H9 (cell line): ENCODE measurements at regions not wholly inside any gene's neighbourhood (a gene's known extent, or its start where the extent isn't known, plus 50 kb on each side); places are given as distances from the start of the nearest gene placed in this dataset.

Experiments
- DNase-seq: peaks from one replicate; pipeline ENCODE4 v3.0.0-alpha.2; 2017
- H2AFZ ChIP-seq: one replicate; pipeline ENCODE4 v1.6.1; 2013; ENCODE audit warnings: mild to moderate bottlenecking, low read length, control low read depth, moderate library complexity
- H2AK5ac ChIP-seq: 2 replicates; pipeline ENCODE4 v1.6.1; 2013; ENCODE audit warnings: low read length, control low read depth, mixed read lengths; ENCODE audit not compliant: insufficient read length
- H2BK120ac ChIP-seq: one replicate; pipeline ENCODE4 v1.6.1; 2013; ENCODE audit warnings: low read depth, mild to moderate bottlenecking, low read length, control low read depth, inconsistent platforms; ENCODE audit not compliant: poor library complexity, severe bottlenecking
- H2BK12ac ChIP-seq: 2 replicates; pipeline ENCODE4 v1.6.1; 2013; ENCODE audit warnings: low read length, control low read depth, mixed read lengths, low read depth; ENCODE audit not compliant: insufficient read length
- H2BK15ac ChIP-seq: 2 replicates; pipeline ENCODE4 v1.6.1; 2013; ENCODE audit warnings: low read depth, low read length, control low read depth
- H2BK20ac ChIP-seq: one replicate; pipeline ENCODE4 v1.6.1; 2013; ENCODE audit warnings: low read depth, mild to moderate bottlenecking, low read length, control low read depth, inconsistent platforms; ENCODE audit not compliant: poor library complexity, severe bottlenecking
- H2BK5ac ChIP-seq: 2 replicates; pipeline ENCODE4 v1.6.1; 2013; ENCODE audit warnings: low read length, control low read depth, mixed read lengths; ENCODE audit not compliant: insufficient read length
- H3K14ac ChIP-seq: 2 replicates; pipeline ENCODE4 v1.6.1; 2013; ENCODE audit warnings: low read length, control low read depth; ENCODE audit not compliant: insufficient read depth
- H3K18ac ChIP-seq: 2 replicates; pipeline ENCODE4 v1.6.1; 2013; ENCODE audit warnings: low read depth, mild to moderate bottlenecking, mixed read lengths, low read length, control low read depth; ENCODE audit not compliant: insufficient read length
- H3K23ac ChIP-seq: 2 replicates; pipeline ENCODE4 v1.6.1; 2013; ENCODE audit warnings: low read length, control low read depth, mixed read lengths, low read depth; ENCODE audit not compliant: insufficient read length
- H3K23me2 ChIP-seq: 2 replicates; pipeline ENCODE4 v1.6.1; 2013; ENCODE audit warnings: low read depth, mild to moderate bottlenecking, mixed read lengths, low read length, control low read depth; ENCODE audit not compliant: insufficient read length, poor library complexity, severe bottlenecking
- H3K27ac ChIP-seq: 2 replicates; pipeline ENCODE4 v1.5.1; 2013; ENCODE audit warnings: low read length, control low read depth, mixed read lengths, low read depth; ENCODE audit not compliant: insufficient read length
- H3K27me3 ChIP-seq: 2 replicates; pipeline ENCODE4 v1.6.1; 2013; ENCODE audit warnings: low read length, control low read depth, inconsistent platforms; ENCODE audit not compliant: insufficient read depth
- H3K4ac ChIP-seq: 2 replicates; pipeline ENCODE4 v1.6.1; 2013; ENCODE audit warnings: low read depth, mild to moderate bottlenecking, control low read depth, inconsistent platforms, low read length, moderate library complexity
- H3K4me1 ChIP-seq: 2 replicates; pipeline ENCODE4 v1.6.1; 2013; ENCODE audit warnings: low read length, control low read depth, inconsistent platforms; ENCODE audit not compliant: insufficient read depth
- H3K4me2 ChIP-seq: 2 replicates; pipeline ENCODE4 v1.6.1; 2013; ENCODE audit warnings: low read length, control low read depth, mixed read lengths; ENCODE audit not compliant: insufficient read length, insufficient read depth
- H3K56ac ChIP-seq: 2 replicates; pipeline ENCODE4 v1.6.1; 2013; ENCODE audit warnings: low read depth, mild to moderate bottlenecking, mixed read lengths, low read length, control low read depth; ENCODE audit not compliant: insufficient read length
- H3K79me1 ChIP-seq: 2 replicates; pipeline ENCODE4 v1.6.1; 2013; ENCODE audit warnings: low read depth, mild to moderate bottlenecking, moderate library complexity, low read length, control low read depth, inconsistent platforms; ENCODE audit not compliant: insufficient read depth, poor library complexity, severe bottlenecking
- H3K79me2 ChIP-seq: 2 replicates; pipeline ENCODE4 v1.6.1; 2013; ENCODE audit warnings: low read length, control low read depth, inconsistent platforms; ENCODE audit not compliant: insufficient read depth
- H3K9ac ChIP-seq: 2 replicates; pipeline ENCODE4 v1.6.1; 2013; ENCODE audit warnings: low read length, control low read depth, mixed read lengths; ENCODE audit not compliant: insufficient read length; ENCODE audit errors: extremely low read depth
- H3K9me3 ChIP-seq: one replicate; pipeline ENCODE4 v1.6.1; 2013; ENCODE audit warnings: low read depth, low read length, inconsistent platforms; ENCODE audit not compliant: control insufficient read depth
- H3T11ph ChIP-seq: one replicate; pipeline ENCODE4 v1.6.1; 2013; ENCODE audit warnings: mild to moderate bottlenecking, low read length, control low read depth, inconsistent platforms
- H4K20me1 ChIP-seq: one replicate; pipeline ENCODE4 v1.6.1; 2013; ENCODE audit not compliant: control insufficient read depth, insufficient read length, insufficient read depth
- H4K5ac ChIP-seq: 2 replicates; pipeline ENCODE4 v1.6.1; 2013; ENCODE audit warnings: low read depth, mild to moderate bottlenecking, mixed read lengths, low read length, control low read depth; ENCODE audit not compliant: insufficient read length
- H4K8ac ChIP-seq: replicated peaks from 2 replicates; pipeline ENCODE4 v1.6.1; 2013; ENCODE audit warnings: low read length, control low read depth, mixed read lengths, low read depth; ENCODE audit not compliant: insufficient read length
- H4K91ac ChIP-seq: 2 replicates; pipeline ENCODE4 v1.6.1; 2013; ENCODE audit warnings: low read depth, mild to moderate bottlenecking, moderate library complexity, mixed read lengths, low read length, control low read depth; ENCODE audit not compliant: insufficient read length
- H3K27ac Mint-ChIP-seq, 3 experiments: 2 replicates in 2 of 3; 3 replicates in 1 of 3; pipeline ENCODE4 v1.8.0; 2020 to 2021; ENCODE audit warnings: mixed read lengths in 3 of 3, mild to moderate bottlenecking in 1 of 3, moderate library complexity in 1 of 3
- H3K27me3 Mint-ChIP-seq: 2 replicates; pipeline ENCODE4 v1.8.0; 2021; ENCODE audit warnings: low read depth, mild to moderate bottlenecking, moderate library complexity, mixed read lengths
- H3K36me3 Mint-ChIP-seq, 3 experiments: 2 replicates in 2 of 3; 3 replicates in 1 of 3; pipeline ENCODE4 v1.8.0; 2020 to 2021; ENCODE audit warnings: low read depth in 3 of 3, mixed read lengths in 3 of 3; ENCODE audit not compliant: insufficient read depth in 1 of 3
- H3K4me1 Mint-ChIP-seq, 2 experiments: 2 replicates each; pipeline ENCODE4 v1.8.0; 2020; ENCODE audit warnings: mixed read lengths in 2 of 2
- H3K4me3 Mint-ChIP-seq, 2 experiments: 2 replicates in 1 of 2; 3 replicates in 1 of 2; pipeline ENCODE4 v1.8.0; 2020 to 2021; ENCODE audit warnings: mild to moderate bottlenecking in 2 of 2, mixed read lengths in 2 of 2, moderate library complexity in 1 of 2
- H3K9me3 Mint-ChIP-seq, 2 experiments: 2 replicates in 1 of 2; 3 replicates in 1 of 2; pipeline ENCODE4 v1.8.0; 2020; ENCODE audit warnings: mild to moderate bottlenecking in 2 of 2, mixed read lengths in 2 of 2, moderate library complexity in 1 of 2
- CTCF ChIP-seq: fragments of 200-600 bp; sonication (generic); conservative IDR thresholded peaks from 3 replicates; pipeline ENCODE4 v1.8.0; 2021; ENCODE audit warnings: antibody characterized with exemption, mild to moderate bottlenecking
- WGBS: extraction: QIAGEN DNeasy Blood & Tissue Kit; methylation state at CpG from one replicate; pipeline ENCODE4 v1.1.7; 2013; ENCODE audit warnings: missing lambda C conversion rate, low lambda C conversion rate, mixed read lengths; ENCODE audit not compliant: insufficient read length; ENCODE audit errors: extremely low coverage; 5-methylcytosine and 5-hydroxymethylcytosine counted together

DNA sequence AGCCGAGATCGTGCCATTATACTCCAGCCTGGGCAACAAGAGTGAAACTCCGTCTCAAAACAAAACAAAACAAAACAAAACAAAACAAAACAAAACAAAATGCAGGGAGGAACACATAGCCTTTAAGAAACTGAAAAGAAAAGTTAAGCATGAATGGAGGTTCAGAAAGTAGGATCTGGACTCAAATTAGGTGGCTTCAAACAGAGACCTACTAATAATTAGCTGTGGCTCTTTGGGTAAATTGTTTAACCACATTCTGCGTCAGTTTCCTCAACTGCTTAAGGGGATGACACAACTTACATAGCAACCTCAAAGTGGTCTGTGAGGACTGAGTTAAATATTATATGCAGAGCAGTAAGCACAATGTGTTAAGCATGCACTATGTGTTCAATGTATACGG, 458.2 kb downstream of the ADGRL2 start:
- no peaks in the 10 kb centered on the region for H3K9me3 Mint-ChIP-seq
- Histone ChIP-seq H2AK5ac (no peak overlapping the region), H3K4me1 (no peaks in the 10 kb centered on the region), H2BK20ac (no peak overlapping the region), H3K4ac (no peak overlapping the region), H3K79me2 (no peaks in the 10 kb centered on the region), H4K91ac (no peak overlapping the region), H2BK120ac (no peak overlapping the region), H3T11ph (no peak overlapping the region), H2BK15ac (no peak overlapping the region), H2AFZ (no peak overlapping the region), H3K4me2 (no peak overlapping the region), H3K23me2 (no peaks in the 10 kb centered on the region), H4K8ac (no peak overlapping the region), H2BK5ac (no peak overlapping the region), H3K9me3 (no peaks in the 10 kb centered on the region), H3K23ac (no peak overlapping the region), H2BK12ac (no peak overlapping the region), H3K27me3 (no peaks in the 10 kb centered on the region), H3K79me1 (no peaks in the 10 kb centered on the region), H3K9ac (no peak overlapping the region), H3K18ac (no peak overlapping the region), H4K5ac (no peak overlapping the region), H4K20me1 (no peaks in the 10 kb centered on the region), H3K27ac (no peak overlapping the region), H3K14ac (no peak overlapping the region), H3K56ac (no peak overlapping the region)
- H3K36me3 Mint-ChIP-seq: no peaks in the 10 kb centered on the region
- no peak overlapping the region for H3K4me3 Mint-ChIP-seq
- no peaks in the 10 kb centered on the region for H3K27me3 Mint-ChIP-seq
- TF ChIP-seq CTCF: no peak
- no peak for DNase-seq
- no peak overlapping the region for H3K27ac Mint-ChIP-seq
- H3K4me1 Mint-ChIP-seq: peaks cover 4 to 5% of the 10 kb centered on the region in 2 experiments; a peak in 2 of 4 replicates
- WGBS: no CpG with 5 or more reads among the region's 5 CpGs
